WTC11 (cell line): ENCODE measurements at regions not wholly inside any gene's neighbourhood (a gene's known extent, or its start where the extent isn't known, plus 50 kb on each side); places are given as distances from the start of the nearest gene placed in this dataset.

Source experiments
- ATF6 ChIP-seq: sonication (generic); formaldehyde crosslinking; IDR thresholded peaks from 2 replicates; pipeline ENCODE4 v1.8.1; 2023; ENCODE audit warnings: mild to moderate bottlenecking, missing genetic modification reagents
- CTCF ChIP-seq: fragments of 200-600 bp; IDR thresholded peaks from 2 replicates; pipeline ENCODE4 v1.8.0; 2022; ENCODE audit warnings: antibody characterized with exemption
- ELF4 ChIP-seq: sonication (generic); formaldehyde crosslinking; IDR thresholded peaks from 2 replicates; pipeline ENCODE4 v1.8.1; 2022; ENCODE audit warnings: low read depth, mild to moderate bottlenecking, moderate library complexity, missing genetic modification reagents
- ETV6 ChIP-seq: sonication (generic); formaldehyde crosslinking; IDR thresholded peaks from 2 replicates; pipeline ENCODE4 v1.8.1; 2022; ENCODE audit warnings: mild to moderate bottlenecking, missing genetic modification reagents
- JUN ChIP-seq: sonication (generic); formaldehyde crosslinking; IDR thresholded peaks from 2 replicates; pipeline ENCODE4 v1.8.0; 2023; ENCODE audit warnings: mild to moderate bottlenecking, missing genetic modification reagents
- NR1H2 ChIP-seq: sonication (generic); formaldehyde crosslinking; IDR thresholded peaks from 2 replicates; pipeline ENCODE4 v1.9.0; 2021; ENCODE audit warnings: mild to moderate bottlenecking, moderate library complexity, missing genetic modification reagents
- SMAD3 ChIP-seq: sonication (generic); formaldehyde crosslinking; IDR thresholded peaks from 2 replicates; pipeline ENCODE4 v1.8.0; 2022; ENCODE audit warnings: missing genetic modification reagents, mild to moderate bottlenecking, borderline replicate concordance
- TEAD4 ChIP-seq: sonication (generic); formaldehyde crosslinking; IDR thresholded peaks from 2 replicates; pipeline ENCODE4 v1.8.0; 2022; ENCODE audit warnings: mild to moderate bottlenecking, missing genetic modification reagents
- ZNF425 ChIP-seq: fragments of 250-450 bp; sonication (Bioruptor Pico); conservative IDR thresholded peaks from 2 replicates; pipeline ENCODE4 v1.9.0; 2021; ENCODE audit warnings: mild to moderate bottlenecking
- TF ChIP-seq, protein P1 (sequence below): sonication (generic); formaldehyde crosslinking; IDR thresholded peaks from 2 replicates; pipeline ENCODE4 v1.8.1; 2022; ENCODE audit warnings: low read depth, missing genetic modification reagents, borderline replicate concordance

- TF ChIP-seq ZNF425 (CRISPR knock-in tag): no peak
- TF ChIP-seq SMAD3 (CRISPR knock-in tag): no peak
- TF ChIP-seq ELF4 (CRISPR knock-in tag): no peak
- TF ChIP-seq, protein P1, sequence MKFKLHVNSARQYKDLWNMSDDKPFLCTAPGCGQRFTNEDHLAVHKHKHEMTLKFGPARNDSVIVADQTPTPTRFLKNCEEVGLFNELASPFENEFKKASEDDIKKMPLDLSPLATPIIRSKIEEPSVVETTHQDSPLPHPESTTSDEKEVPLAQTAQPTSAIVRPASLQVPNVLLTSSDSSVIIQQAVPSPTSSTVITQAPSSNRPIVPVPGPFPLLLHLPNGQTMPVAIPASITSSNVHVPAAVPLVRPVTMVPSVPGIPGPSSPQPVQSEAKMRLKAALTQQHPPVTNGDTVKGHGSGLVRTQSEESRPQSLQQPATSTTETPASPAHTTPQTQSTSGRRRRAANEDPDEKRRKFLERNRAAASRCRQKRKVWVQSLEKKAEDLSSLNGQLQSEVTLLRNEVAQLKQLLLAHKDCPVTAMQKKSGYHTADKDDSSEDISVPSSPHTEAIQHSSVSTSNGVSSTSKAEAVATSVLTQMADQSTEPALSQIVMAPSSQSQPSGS (CRISPR knock-in tag): no peak
- no peak for TF ChIP-seq ATF6 (CRISPR knock-in tag)
- no peak for TF ChIP-seq TEAD4
- TF ChIP-seq CTCF: no peak
- TF ChIP-seq JUN (CRISPR knock-in tag): no peak
- no peak for TF ChIP-seq NR1H2 (CRISPR knock-in tag)
- no peak for TF ChIP-seq ETV6 (CRISPR knock-in tag)
Observed at GRCh38 chr1:37100310-37100709, 66.0 kb upstream of the GRIK3 start.
